ENCODE measurements at regions not wholly inside any gene's neighbourhood (a gene's known extent, or its start where the extent isn't known, plus 50 kb on each side); places are given as distances from the start of the nearest gene placed in this dataset.

DNA sequence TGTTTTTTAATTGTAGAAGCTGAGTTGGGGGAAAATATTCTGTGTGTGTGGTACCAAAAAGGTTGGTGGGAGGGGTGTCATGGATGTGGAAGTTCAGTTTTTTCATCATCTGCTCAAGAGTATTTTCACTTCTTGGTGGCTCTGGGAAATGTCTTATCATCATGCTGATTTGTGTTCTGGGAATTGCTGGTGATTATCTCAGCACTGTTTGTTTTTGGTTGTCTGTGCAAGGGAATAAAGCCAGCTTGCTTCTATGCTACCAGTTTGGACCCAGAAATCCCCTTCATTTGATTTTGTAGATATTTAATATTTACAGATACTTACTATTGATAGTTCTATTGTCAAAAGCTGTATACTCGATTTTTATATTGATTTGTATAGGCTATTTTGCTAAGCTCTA is 2289.7 kb downstream of the MAT2B start:
- DNase-seq = no peak

GRCh38 chr5:165805756-165806155 is 2300.3 kb downstream of the MAT2B start:
- DNase-seq = no peak

GRCh38 chr5:165808335-165808734 is 2302.9 kb downstream of the MAT2B start:
- no peak for DNase-seq

DNA sequence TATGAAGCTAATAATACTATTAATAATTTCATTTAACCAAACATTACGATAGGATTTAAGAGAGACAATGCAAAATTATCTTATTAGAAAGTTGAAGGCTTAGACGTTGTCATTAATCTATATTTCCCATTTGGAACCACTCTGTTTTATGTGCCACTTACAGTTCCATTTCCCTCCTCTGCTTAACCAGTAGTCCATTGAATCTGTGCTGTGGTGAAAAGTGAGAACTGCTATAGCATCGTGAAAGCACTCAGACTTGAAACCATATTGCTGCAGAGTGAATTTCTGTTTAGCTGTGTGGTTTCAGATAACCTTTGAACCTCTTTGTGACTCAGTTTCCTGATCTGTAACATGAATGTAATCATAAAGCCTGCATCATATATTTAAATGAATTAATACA is 2304.5 kb downstream of the MAT2B start:
- DNase-seq = no peak

DNA sequence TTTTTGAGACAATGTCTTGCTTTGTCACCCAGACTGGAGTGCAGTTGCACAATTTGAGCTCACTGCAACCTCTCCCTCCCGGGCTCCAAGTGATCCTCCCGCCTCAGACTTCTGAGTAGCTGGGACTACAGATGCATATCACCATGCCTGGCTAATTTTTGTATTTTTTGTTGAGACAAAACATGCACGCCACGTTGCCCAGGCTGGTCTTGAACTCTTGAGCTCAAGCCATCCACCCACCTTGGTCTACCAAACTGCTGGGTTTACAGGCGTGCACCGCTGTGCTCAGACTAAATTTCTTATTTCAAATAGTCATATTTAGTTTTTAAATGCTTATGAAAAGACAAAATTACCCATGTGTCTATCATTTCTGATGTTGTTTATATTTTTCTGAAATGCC is 2324.1 kb downstream of the MAT2B start:
- no peak for DNase-seq

GRCh38 chr5:165834891-165835290 is 2329.5 kb downstream of the MAT2B start:
- no peak for DNase-seq

DNA sequence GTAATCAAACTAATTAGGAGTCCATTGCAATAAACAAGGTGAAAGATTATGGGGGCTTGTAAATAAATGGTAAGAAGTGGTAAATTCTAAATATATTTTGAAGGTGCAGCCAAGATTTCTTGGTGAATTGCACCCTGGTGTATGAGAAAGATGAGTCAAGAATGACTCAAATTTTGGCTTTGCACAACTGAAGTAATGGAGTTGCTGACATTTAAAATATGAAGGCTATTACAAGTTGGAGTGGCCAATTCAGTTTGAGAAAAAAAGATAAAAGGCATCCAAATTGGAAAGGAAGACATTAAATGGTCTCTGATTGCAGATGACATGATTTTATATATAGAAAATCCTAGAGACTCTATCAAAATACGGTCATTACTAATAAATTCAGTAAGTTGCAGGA is 2330.6 kb downstream of the MAT2B start:
- no peak for DNase-seq

- DNase-seq = no peak
Measured at GRCh38 chr5:165837286-165837685, 2331.9 kb downstream of the MAT2B start.

DNA sequence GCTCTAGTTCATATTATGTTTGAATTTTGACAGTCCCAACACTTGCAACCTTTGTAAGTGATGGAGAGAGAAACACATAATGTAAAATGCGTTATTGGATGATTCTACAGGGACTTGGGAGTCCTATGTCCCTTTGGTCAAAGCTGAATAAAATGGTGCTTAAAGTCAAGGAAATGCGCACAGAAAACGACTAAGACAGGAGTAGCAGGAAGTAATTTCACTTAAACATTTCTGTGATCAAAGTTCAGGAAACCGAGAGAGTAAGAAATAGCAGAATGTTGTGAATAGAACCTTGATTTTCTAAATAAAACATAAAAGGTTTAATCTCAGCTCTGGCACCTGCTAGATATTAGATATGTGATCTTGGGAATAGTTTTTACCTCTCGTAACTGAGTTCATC is 2339.2 kb downstream of the MAT2B start:
- no peak for DNase-seq

DNA sequence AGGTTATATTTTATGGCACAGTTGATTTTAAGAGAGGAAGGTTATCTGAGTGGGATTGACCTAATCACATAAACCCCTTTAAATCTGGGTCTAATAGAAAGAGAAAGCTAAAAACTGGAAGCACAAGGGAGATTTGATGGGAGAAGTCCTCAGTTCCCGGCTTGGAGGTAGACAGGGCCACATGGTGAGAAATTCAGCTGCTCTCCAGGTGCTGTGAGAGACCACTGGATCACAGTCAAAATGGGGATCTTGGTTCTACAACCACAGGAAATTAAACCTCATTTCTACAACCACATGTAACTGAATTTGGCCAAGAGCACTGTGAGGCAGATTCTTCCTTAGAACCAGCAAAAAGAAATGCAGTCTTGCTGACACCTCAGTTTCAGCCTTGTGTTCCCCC is 2352.7 kb downstream of the MAT2B start:
- DNase-seq = no peak

GRCh38 chr5:165859251-165859650 is 2353.8 kb downstream of the MAT2B start:
- DNase-seq = no peak

DNA sequence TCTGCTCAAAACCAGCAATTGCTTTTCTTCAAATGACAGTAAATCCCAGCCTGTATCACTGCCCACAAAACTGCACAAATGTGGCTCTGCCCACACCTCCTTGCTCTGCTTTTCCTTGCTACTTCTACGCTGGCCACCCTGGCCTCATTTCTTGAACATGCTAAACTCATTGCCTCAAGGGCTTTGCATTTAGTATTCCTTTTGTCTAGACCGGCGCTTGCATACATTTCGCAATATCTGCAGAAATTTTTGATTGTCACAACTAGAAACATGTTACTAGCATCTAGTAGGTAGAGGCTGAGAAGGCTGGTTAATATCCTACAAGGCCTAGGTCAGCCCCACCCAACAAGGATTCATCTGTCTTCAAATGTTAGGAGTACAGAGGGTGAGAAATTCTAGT is 2357.8 kb downstream of the MAT2B start:
- DNase-seq = no peak

- no peak for DNase-seq
Measured at GRCh38 chr5:165871291-165871690, 2365.9 kb downstream of the MAT2B start.

GRCh38 chr5:165874851-165875250 is 2369.4 kb downstream of the MAT2B start:
- DNase-seq = no peak

- DNase-seq = no peak
Measured at GRCh38 chr5:165876538-165876937, 2371.1 kb downstream of the MAT2B start.

- no peak for DNase-seq
Measured at GRCh38 chr5:165877475-165877874, 2372.1 kb downstream of the MAT2B start.

DNA sequence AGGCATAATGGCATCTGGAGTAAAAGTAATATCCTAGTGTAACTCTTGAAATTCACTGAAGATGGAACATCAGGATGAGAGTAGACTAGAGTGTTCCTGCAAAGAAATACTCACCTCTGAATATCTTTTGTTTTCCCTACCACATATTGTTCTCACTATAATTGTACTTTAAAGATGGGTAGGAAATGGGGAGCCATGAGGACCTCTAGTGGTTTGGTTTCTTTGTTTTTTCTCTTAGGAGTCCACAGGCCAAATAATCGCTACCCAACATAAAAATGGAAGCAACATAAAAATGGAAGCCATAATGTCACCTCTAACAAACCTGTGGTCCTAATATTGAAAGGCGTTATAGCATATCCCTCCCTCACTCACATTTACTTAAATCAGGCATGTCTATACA is 2375.8 kb downstream of the MAT2B start:
- no peak for DNase-seq

GRCh38 chr5:165882099-165882498 is 2376.7 kb downstream of the MAT2B start:
- DNase-seq = no peak

DNA sequence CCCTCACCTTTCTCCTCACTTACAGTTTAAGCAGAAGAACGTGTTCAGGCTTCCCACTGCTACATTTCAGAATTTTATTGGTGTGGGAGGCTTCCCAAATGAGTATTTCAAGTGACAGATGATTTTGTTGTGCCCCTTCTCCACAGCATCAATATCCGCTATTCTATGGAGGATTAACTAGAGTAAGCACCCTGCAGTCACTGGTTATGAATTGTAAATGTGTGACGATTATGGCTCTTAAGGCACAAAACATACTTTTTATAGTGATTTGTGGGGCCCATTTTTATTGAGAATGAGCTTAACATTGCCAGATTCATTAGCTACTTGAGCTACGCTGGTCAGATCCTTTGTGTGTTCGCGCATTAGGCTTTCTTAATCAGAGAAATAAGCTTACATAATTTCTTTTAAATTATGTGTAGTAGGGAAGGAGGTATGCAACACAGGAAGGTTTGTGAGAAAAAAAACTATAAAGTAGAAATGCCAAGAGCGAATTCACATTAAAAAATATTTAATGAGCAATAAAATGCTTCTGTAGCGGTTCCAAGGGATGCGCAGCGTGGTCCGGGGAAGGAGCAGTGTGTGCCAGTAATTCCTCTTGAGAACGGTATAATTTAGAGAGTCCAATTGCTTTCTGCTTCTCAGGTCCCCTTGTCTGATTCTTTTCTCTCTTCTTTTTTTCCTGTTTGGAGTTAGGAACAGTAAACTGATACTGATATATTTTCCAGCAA is 2380.4 kb downstream of the MAT2B start:
- no peak for DNase-seq

DNA sequence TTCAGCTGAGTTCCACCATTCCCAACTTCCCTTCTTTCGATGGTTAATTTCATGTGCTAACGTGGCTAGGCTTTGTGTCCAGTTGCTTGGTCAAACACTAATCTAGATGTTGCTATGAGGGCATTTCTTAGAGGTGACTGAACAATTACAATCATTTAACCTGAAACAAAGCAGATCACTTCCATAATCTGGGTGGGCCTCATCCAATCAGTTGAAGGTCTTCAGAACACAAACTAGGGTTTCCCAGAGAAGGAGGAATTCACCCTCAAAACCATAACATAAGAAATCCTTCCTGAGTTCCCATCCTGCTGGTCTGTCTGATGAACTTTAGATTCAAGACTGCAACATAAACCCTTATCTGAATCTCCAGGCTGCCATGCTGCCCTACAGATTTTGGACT is 2381.7 kb downstream of the MAT2B start:
- DNase-seq = no peak

GRCh38 chr5:165892383-165892782 is 2387.0 kb downstream of the MAT2B start:
- DNase-seq = no peak

DNA sequence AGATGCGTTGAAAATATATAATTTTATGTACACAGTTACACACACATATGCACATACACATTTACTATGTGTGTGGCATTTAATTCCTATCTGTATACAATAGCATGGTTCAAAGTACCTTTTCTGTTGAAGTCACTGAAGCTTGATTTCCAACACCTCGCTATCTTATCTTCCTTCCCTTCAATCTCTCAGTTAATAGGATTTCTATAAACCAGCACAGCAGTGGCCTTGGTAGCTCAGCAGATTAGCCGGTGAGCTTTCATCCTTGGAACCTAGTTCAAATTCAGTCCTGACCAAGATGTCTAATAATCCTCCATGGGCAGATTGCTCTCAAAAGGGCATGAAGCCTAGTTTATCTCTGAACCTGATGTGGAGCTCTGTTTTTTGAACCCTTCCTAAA is 2389.5 kb downstream of the MAT2B start:
- no peak for DNase-seq

DNA sequence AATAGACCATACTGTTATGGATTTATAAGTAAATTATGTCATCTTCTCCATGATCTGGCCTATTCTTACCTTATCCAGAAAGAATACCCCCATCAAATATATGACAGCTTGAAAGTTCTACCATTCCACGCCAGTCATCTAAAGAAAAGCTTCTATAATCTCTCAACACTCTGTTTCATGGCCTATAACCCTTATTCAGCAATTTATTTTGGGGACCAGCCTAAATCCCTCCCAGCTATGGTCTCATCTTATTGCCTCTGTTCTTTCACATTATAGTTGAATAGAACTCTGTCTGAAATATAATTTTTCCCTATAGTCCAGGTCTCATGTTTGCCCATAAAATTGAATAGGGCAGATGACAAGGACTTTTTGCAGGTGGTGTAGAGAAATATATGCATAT is 2387.6 kb upstream of the WWC1 start:
- DNase-seq = no peak

DNA sequence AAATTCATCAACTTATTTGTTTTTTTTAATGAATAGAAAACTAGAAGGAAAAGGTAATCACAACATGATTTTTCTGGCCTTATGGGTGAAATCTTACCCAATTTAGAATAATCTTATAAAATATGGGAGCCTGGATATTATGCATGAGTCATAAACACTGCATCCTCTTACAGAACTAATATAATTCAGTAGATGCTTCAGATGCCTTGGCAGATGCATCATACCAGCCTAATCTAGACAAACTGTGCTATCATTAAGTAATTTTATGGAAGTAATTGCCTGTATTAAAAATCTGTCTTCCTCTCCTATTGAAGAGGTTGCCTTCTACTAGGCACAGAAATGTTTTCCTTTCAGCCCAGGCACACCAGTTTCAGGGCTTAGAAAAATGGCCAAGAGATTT is 2384.6 kb upstream of the WWC1 start:
- DNase-seq = no peak

- no peak for DNase-seq
Measured at GRCh38 chr5:165913059-165913458, 2378.4 kb upstream of the WWC1 start.

DNA sequence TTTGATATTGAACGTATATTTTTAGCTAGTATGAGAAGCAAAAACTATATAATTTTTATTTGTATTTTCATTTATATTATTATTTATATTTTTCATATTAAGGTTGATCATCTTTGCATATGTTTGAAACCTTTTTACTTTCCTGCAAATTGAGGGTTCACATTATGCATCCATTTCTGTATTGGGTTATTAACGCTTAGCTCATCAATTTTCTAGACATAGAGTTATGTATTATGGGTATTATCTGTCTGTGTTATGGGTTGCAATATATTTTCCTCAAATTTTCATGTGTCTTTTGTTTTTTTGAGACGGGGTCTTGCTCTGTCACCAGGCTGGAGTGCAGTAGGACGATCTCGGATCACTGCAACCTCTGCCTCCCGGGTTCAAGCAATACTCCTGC is 2377.0 kb upstream of the WWC1 start:
- no peak for DNase-seq

Data from COR-L47 (cell line).